Left kidney (tissue), 1 donor: ENCODE measurements at regions not wholly inside any gene's neighbourhood (a gene's known extent, or its start where the extent isn't known, plus 50 kb on each side); places are given as distances from the start of the nearest gene placed in this dataset.

Experiments
- DNase-seq: peaks from one replicate; pipeline ENCODE4 v3.0.0-alpha.2; 2013

GRCh38 chr1:88163187-88163586 lies 520.9 kb upstream of the PKN2 start:
- no peak for DNase-seq

DNA sequence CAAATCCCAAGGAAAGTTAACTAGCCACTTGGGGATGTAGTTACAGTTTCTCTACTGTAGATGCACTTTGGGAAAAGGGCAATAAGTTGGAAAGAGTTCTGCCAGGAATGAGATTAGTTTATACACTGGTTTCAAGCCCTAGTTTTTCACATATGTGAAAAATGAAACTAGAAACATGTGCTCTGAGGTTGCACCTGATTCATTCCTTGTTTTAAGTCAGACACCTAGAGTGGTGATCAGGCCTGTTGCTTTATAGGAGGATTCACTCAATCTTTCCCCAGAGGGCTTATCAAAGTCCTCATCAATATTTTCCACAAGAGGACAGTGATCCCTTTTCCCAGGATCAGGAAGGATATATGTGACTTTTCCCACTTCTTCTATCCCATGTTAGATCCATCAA lies 515.9 kb upstream of the PKN2 start:
- DNase-seq: no peak

GRCh38 chr1:88169139-88169538 lies 514.9 kb upstream of the PKN2 start:
- DNase-seq: no peak

DNA sequence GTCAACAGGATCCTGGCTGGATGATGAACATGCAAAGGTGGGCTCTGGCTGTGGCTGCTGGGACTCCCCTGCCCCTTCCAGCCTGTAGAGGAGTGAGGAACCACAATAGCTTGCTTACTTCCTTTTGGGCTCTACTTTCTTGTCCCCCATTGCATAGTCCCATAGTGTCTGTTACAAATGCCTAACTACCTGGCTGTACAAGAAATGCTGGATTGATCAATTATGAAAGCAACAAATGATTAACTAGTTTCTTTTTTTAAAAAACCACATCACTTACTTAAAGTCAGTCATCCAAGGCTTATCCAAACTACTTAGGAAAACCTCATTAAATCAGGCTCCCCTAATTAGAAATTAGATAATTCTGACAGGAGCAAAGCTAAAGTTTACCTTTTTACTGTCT lies 514.1 kb upstream of the PKN2 start:
- DNase-seq: no peak

- DNase-seq: no peak
Observed at GRCh38 chr1:88175120-88175630, 508.9 kb upstream of the PKN2 start.

DNA sequence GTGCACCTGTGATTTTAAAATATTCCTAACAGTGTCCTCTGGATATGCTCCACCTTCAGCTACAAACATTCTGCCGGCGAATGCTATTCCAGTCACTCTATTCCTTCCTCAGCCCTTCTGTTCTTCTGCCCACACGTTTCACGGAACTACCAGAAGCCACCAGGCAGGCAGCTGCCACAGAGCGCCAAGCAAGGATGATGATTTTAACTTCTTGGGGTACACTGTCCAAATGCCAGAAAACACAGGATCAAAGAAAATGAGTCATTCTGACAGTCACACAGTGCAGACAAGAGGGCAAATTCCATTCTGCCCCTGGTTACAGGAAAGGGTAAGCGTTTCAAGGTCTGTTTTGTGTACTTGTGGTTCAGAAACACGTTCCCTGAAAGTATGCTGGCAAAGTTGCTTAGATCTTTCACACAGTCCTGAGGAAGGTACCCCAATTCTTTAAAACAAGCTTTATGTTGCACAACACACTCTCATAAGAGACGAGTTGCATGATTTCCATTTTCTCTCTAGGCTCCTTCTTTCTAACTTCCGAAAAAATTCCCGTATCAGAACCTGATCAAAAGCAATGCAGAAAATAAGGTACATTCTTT lies 508.3 kb upstream of the PKN2 start:
- no peak for DNase-seq

- no peak for DNase-seq
Observed at GRCh38 chr1:88179943-88180342, 504.1 kb upstream of the PKN2 start.

GRCh38 chr1:88180449-88181108 lies 503.5 kb upstream of the PKN2 start:
- peak; percentile 82 for DNase-seq

DNA sequence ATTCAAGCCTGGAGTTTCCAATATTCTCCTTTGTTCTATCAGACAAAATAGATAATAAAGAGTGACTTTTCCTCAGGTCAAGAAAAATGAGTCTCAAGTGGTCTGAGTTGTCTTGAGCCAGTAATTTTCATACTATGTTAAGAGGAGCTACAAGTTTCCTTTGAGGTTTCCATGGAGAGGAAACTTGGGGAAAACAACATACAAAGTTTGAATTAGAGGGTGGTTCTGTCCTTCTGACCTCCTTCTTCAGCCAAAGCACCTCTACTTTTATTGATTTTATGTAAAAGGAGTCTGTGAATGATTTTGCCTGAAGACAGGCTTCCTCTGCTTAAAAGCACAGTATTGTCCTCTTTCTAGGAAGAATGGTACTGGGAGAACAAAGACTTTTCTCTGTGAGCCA lies 497.2 kb upstream of the PKN2 start:
- no peak for DNase-seq

- no peak for DNase-seq
Observed at GRCh38 chr1:88188038-88188437, 496.0 kb upstream of the PKN2 start.

DNA sequence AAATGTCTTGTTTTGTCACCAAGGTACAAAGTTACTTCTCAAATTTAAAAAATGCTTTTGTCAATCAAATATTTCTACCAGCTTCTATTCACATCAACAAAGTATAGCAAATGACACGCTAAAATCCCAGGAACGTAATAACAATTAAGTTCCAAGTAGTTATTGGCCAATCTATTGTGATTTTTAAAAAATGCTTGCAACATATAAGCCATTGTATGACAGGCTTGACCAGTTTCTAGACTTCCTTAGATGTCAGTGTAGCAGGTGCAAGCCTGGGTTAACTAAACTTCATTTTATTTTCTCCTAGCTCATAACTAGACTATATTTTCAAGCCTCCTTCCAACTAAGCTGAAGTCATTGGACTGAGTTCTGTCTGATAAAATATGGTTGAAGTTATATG lies 494.5 kb upstream of the PKN2 start:
- no peak for DNase-seq

DNA sequence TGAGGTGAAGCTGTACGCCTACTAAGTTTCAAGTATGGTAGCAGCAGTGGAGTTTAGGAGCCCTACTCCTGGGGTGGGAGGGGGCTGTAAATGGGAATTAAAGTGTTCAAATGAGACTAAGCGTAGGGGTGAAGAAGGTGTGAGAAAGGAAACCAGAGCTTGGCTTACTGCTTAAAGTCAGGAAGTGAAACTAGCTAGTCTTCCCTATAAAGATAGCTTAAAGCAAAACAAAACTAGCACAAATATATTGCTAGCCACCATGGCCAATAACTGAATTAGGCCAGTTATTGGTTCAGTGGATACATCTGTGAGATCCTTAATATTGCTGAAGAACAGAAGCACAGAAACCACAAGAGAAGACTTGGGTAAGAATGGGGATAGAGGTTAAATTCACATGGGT lies 492.2 kb upstream of the PKN2 start:
- DNase-seq: no peak

DNA sequence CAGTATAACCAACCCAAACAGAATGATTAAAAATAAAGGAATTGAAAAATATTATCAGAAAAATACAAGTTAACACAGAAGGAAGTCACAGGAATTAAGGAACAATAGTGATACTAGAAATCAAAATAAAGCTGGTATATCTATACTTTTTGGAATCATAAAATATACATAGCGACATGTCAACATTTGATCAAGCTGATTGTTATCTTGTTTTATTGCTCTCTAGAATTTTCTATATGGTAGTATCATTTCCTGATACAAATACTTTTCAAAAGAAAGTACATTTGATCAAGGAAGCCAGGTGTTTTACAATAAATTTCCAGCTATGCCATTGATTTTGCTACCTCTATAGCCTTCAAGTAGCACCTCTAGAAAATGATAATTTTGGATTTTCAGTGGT lies 489.5 kb upstream of the PKN2 start:
- DNase-seq: no peak

DNA sequence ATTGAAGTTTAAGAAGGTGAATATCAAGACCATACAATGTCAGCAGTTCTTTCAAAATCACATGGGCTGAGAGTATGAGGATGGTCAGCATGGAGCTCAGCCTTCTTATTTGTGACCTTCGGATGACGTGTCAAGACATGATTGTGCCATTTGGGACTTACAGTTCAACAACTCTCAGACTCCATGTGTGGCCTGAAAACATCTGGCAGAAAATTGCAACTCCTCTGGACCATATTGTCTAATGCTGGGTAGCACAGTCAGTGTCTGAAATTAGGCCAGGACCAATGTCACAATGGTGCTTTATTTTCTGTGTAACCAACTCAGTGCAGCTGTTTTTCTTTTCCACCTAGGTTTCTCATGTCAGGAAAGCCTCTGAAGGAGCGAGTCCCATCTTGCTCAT lies 483.5 kb upstream of the PKN2 start:
- no peak for DNase-seq

DNA sequence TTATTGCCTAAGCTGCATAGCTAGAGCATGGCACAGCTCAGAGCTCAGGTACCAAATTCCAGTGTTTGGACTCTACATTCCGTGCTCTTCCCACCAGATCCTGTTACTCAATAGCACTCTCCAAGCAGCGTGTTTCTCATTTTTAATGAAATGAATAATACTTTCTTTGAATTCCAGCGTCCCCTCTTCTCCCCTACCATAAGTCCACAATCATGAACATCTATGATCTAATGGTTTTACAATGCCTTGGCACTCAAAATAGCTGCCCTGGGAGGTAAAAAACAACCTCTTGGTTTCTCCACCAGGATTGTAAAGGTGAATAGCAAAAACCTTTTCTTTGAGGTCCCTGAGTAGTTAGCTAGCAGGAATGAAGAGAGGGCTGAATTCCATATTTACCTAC lies 480.0 kb upstream of the PKN2 start:
- DNase-seq: no peak

DNA sequence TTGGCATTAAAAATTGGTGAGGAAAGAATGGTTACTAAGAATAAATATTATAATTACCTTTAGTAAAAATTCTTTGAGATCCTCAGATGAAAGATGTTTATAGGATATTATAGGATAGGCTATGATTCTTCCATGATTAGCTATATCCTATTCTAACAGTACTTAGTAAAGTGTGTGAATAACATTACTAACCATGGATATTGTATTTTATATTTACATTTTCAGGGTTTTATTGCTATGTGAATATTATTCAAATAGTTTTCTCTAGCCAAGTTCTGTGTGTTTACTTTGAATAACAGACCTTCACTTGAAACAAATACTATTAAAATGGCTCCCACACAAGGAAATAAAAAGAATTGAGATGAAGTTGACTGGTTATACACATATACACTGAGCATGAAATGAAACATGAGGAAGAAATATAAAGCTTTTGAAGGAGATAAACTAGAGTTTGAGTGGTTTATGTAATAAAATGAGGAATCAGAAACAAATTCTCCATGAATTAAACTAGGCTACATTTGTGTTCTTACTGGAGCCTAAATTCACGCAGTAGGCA lies 479.4 kb upstream of the PKN2 start:
- no peak for DNase-seq

DNA sequence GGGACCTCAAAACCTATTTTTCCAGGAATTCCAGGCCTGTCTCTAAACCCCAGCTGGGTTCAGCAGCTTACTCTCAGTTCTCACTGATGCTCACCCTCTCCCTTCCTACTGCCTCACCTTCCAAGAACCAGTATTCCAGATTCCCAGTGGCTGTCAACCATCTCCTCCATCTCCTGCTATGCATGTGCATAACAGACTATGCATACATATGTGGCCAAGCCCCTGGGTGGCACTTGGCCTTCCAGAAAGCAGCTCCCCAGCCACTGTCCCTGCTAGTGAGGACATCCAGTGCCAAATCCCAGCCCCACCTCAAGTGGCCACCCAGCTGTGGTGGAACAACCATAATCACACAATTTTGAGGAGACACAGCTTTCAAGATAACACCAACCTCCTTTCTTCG lies 475.7 kb upstream of the PKN2 start:
- no peak for DNase-seq

DNA sequence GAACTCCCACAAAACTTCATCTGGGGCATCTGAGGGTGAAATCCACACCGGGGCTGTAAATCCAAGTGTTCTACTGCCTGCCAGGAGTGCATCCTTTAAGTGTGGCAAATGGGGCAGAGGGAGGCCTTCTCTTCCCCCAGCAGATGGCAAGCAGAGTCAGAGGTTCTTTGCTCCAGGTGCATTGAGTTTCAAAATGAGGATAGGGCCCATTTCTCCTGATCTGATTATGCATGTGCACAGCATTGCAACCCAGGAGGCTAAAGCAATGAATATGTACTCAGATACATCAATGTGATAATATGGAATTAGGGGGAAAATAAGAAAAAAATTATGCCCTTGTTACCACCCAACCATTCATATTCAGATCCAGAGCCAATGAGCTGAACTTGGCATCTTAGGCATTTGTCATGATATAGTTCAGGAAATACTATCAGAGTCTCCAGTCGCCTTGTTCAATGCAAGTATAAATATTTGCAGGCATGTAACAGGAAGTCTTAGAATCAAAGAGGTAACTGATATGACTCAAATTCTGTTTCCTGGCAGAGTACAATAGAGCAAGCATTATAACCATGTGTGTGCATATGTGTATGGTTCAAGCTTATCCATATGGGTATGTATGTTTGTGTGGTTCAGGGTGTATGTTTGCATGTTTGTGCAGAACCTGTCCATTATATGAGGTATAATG lies 473.8 kb upstream of the PKN2 start:
- DNase-seq: no peak

- DNase-seq: no peak
Observed at GRCh38 chr1:88216441-88216840, 467.6 kb upstream of the PKN2 start.

GRCh38 chr1:88217386-88217785 lies 466.7 kb upstream of the PKN2 start:
- no peak for DNase-seq

- no peak for DNase-seq
Observed at GRCh38 chr1:88219521-88219920, 464.6 kb upstream of the PKN2 start.

GRCh38 chr1:88221411-88221810 lies 462.7 kb upstream of the PKN2 start:
- DNase-seq: no peak

GRCh38 chr1:88224906-88225305 lies 459.2 kb upstream of the PKN2 start:
- DNase-seq: no peak
